ENCODE measurements at regions not wholly inside any gene's neighbourhood (a gene's known extent, or its start where the extent isn't known, plus 50 kb on each side); places are given as distances from the start of the nearest gene placed in this dataset.

GRCh38 chr5:56475689-56476486, 242.8 kb upstream of the ANKRD55 start:
- DNase-seq (ENCODE audit: low spot score) = no peak
- H3K4me1 ChIP-seq (ENCODE audit: control insufficient read depth in 1 of 2, low read depth in 2 of 2) = peaks cover 7 to 38% of the 10 kb centered on the region in 2 donors
- ATAC-seq (ENCODE audit: insufficient number of reproducible peaks, low FRiP score, low read depth) = no peak
- H3K4me3 ChIP-seq = no peak overlapping the region
- H3K36me3 ChIP-seq = no peaks in the 10 kb centered on the region
- no peaks in the 10 kb centered on the region for H3K27me3 ChIP-seq (replicated peaks; ENCODE audit: insufficient read depth)
- no peak for TF ChIP-seq CTCF (IDR thresholded peaks at IDR 0.05)
- peak overlapping the region in 1 of 2 donors; percentile 52 for H3K27ac ChIP-seq
- H3K9me3 ChIP-seq = no peaks in the 10 kb centered on the region

GRCh38 chr5:56471707-56472106, 238.6 kb upstream of the ANKRD55 start:
- Histone ChIP-seq H3K4me3 (no peak overlapping the region), H3K4me1 (ENCODE audit: control insufficient read depth in 1 of 2, low read depth in 2 of 2) (peaks cover 0 to 12% of the 10 kb centered on the region in 2 donors), H3K36me3 (no peaks in the 10 kb centered on the region), H3K9me3 (no peaks in the 10 kb centered on the region), H3K27ac (no peak overlapping the region), H3K27me3 (replicated peaks; ENCODE audit: insufficient read depth) (no peaks in the 10 kb centered on the region)
- TF ChIP-seq CTCF (IDR thresholded peaks at IDR 0.05) = no peak
- DNase-seq (ENCODE audit: low spot score) (no peak), ATAC-seq (ENCODE audit: insufficient number of reproducible peaks, low FRiP score, low read depth) (no peak)

- TF ChIP-seq CTCF (IDR thresholded peaks at IDR 0.05) = no peak
- Histone ChIP-seq H3K27me3 (replicated peaks; ENCODE audit: insufficient read depth) (no peaks in the 10 kb centered on the region), H3K36me3 (no peaks in the 10 kb centered on the region), H3K9me3 (no peaks in the 10 kb centered on the region), H3K27ac (no peak overlapping the region), H3K4me1 (ENCODE audit: control insufficient read depth in 1 of 2, low read depth in 2 of 2) (no peaks in the 10 kb centered on the region), H3K4me3 (no peak overlapping the region)
- no peak for ATAC-seq (ENCODE audit: insufficient number of reproducible peaks, low FRiP score, low read depth)
- DNase-seq (ENCODE audit: low spot score) = no peak
Measured at GRCh38 chr5:56470007-56470406, 236.9 kb upstream of the ANKRD55 start.

GRCh38 chr5:56468277-56468676, 235.1 kb upstream of the ANKRD55 start:
- Histone ChIP-seq H3K27ac (no peak overlapping the region), H3K36me3 (no peaks in the 10 kb centered on the region), H3K27me3 (replicated peaks; ENCODE audit: insufficient read depth) (no peaks in the 10 kb centered on the region), H3K4me1 (ENCODE audit: control insufficient read depth in 1 of 2, low read depth in 2 of 2) (no peaks in the 10 kb centered on the region), H3K4me3 (no peak overlapping the region), H3K9me3 (no peaks in the 10 kb centered on the region)
- ATAC-seq (ENCODE audit: insufficient number of reproducible peaks, low FRiP score, low read depth) (no peak), DNase-seq (ENCODE audit: low spot score) (no peak)
- no peak for TF ChIP-seq CTCF (IDR thresholded peaks at IDR 0.05)

- Histone ChIP-seq H3K36me3 (no peaks in the 10 kb centered on the region), H3K27ac (no peak overlapping the region), H3K27me3 (replicated peaks; ENCODE audit: insufficient read depth) (no peaks in the 10 kb centered on the region), H3K9me3 (no peaks in the 10 kb centered on the region), H3K4me3 (no peak overlapping the region), H3K4me1 (ENCODE audit: control insufficient read depth in 1 of 2, low read depth in 2 of 2) (no peaks in the 10 kb centered on the region)
- ATAC-seq (ENCODE audit: insufficient number of reproducible peaks, low FRiP score, low read depth) (no peak), DNase-seq (ENCODE audit: low spot score) (no peak)
- no peak for TF ChIP-seq CTCF (IDR thresholded peaks at IDR 0.05)
Measured at GRCh38 chr5:56467176-56467717, 234.1 kb upstream of the ANKRD55 start.

Measured in thoracic aorta (tissue), 2 donors.